Activated naive CD8-positive, alpha-beta T cell treated with anti-CD3 and anti-CD28 coated beads, Interleukin-2, amount 50 U/mL, for 24 hours (primary cell): ENCODE measurements at regions not wholly inside any gene's neighbourhood (a gene's known extent, or its start where the extent isn't known, plus 50 kb on each side); places are given as distances from the start of the nearest gene placed in this dataset.
A peak's percentile ranks its signal among the peaks of the same experiment; 100 is the strongest.

Experiments used
- ATAC-seq: fragments of 150-1000 bp; cut with Tn5 transposase; one replicate; pipeline ENCODE4 v1.10.0; 2021
- DNase-seq: peaks from one replicate; pipeline ENCODE4 v3.0.0; 2021
- H3K27ac Mint-ChIP-seq: one replicate; pipeline ENCODE4 v1.8.0; 2021; ENCODE audit warnings: mild to moderate bottlenecking, mixed read lengths
- H3K27me3 Mint-ChIP-seq: one replicate; pipeline ENCODE4 v1.8.0; 2021; ENCODE audit warnings: mixed read lengths
- H3K36me3 Mint-ChIP-seq: one replicate; pipeline ENCODE4 v1.8.0; 2021; ENCODE audit warnings: low read depth, mixed read lengths
- H3K4me1 Mint-ChIP-seq: one replicate; pipeline ENCODE4 v1.8.0; 2021; ENCODE audit warnings: mixed read lengths
- H3K4me3 Mint-ChIP-seq: one replicate; pipeline ENCODE4 v1.8.0; 2021; ENCODE audit warnings: mild to moderate bottlenecking, moderate library complexity, mixed read lengths
- H3K9me3 Mint-ChIP-seq: one replicate; pipeline ENCODE4 v1.8.0; 2021; ENCODE audit warnings: mixed read lengths

GRCh38 chr4:3343358-3343757, 50.5 kb downstream of the RGS12 start:
- Mint-ChIP-seq H3K27me3 (no peaks in the 10 kb centered on the region), H3K9me3 (no peaks in the 10 kb centered on the region), H3K4me3 (no peak overlapping the region), H3K4me1 (peaks cover 17% of the 10 kb centered on the region), H3K27ac (no peak overlapping the region), H3K36me3 (no peaks in the 10 kb centered on the region)
- no peak for DNase-seq
- ATAC-seq: no peak

GRCh38 chr4:3344104-3344503, 51.3 kb downstream of the RGS12 start:
- ATAC-seq: no peak
- Mint-ChIP-seq H3K4me3 (no peak overlapping the region), H3K9me3 (no peaks in the 10 kb centered on the region), H3K27me3 (no peaks in the 10 kb centered on the region), H3K27ac (no peak overlapping the region), H3K4me1 (peaks cover 17% of the 10 kb centered on the region), H3K36me3 (no peaks in the 10 kb centered on the region)
- DNase-seq: no peak

GRCh38 chr4:3344596-3344995, 51.8 kb downstream of the RGS12 start:
- DNase-seq (no peak), ATAC-seq (no peak)
- H3K4me3 Mint-ChIP-seq: no peak overlapping the region
- H3K9me3 Mint-ChIP-seq: no peaks in the 10 kb centered on the region
- H3K27ac Mint-ChIP-seq: no peak overlapping the region
- H3K27me3 Mint-ChIP-seq: no peaks in the 10 kb centered on the region
- H3K36me3 Mint-ChIP-seq: no peaks in the 10 kb centered on the region
- H3K4me1 Mint-ChIP-seq: peaks cover 17% of the 10 kb centered on the region

GRCh38 chr4:3345384-3345783, 52.6 kb downstream of the RGS12 start:
- no peak for ATAC-seq
- Mint-ChIP-seq H3K4me3 (no peak overlapping the region), H3K27me3 (no peaks in the 10 kb centered on the region), H3K36me3 (no peaks in the 10 kb centered on the region), H3K9me3 (no peaks in the 10 kb centered on the region), H3K27ac (no peak overlapping the region), H3K4me1 (peaks cover 17% of the 10 kb centered on the region)
- no peak for DNase-seq

DNA sequence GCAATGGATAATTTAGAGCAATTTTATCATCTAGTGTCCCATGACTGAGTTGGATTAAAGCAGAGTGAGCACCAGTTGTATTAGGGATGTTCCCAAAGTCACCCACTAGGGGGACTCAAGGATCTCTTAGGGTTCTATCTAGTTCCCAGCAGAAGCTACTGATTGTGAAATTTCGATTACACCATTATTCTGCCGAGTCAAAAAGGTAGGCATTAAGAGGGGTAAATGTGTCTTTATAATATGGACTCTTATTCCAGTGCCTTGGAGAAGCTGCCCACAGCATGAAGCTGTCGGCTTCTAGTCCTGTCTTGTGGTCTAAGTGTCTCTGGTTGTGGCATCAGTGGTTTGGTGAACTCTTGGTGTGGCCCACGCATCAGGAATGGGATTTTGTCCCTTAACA, 53.3 kb downstream of the RGS12 start:
- DNase-seq: peak; percentile 30
- Mint-ChIP-seq H3K9me3 (no peaks in the 10 kb centered on the region), H3K4me3 (no peak overlapping the region), H3K36me3 (no peaks in the 10 kb centered on the region), H3K27me3 (no peaks in the 10 kb centered on the region), H3K27ac (no peak overlapping the region), H3K4me1 (peaks cover 17% of the 10 kb centered on the region)
- ATAC-seq: peak; percentile 82

GRCh38 chr4:3347871-3348270, 55.0 kb downstream of the RGS12 start:
- Mint-ChIP-seq H3K4me1 (peaks cover 7% of the 10 kb centered on the region), H3K4me3 (no peak overlapping the region), H3K27ac (no peak overlapping the region), H3K9me3 (no peaks in the 10 kb centered on the region), H3K36me3 (no peaks in the 10 kb centered on the region), H3K27me3 (no peaks in the 10 kb centered on the region)
- DNase-seq (no peak), ATAC-seq (no peak)

GRCh38 chr4:3348621-3349020, 55.8 kb downstream of the RGS12 start:
- Mint-ChIP-seq H3K4me1 (peaks cover 7% of the 10 kb centered on the region), H3K9me3 (no peaks in the 10 kb centered on the region), H3K36me3 (no peaks in the 10 kb centered on the region), H3K27me3 (no peaks in the 10 kb centered on the region), H3K27ac (no peak overlapping the region), H3K4me3 (no peak overlapping the region)
- DNase-seq (no peak), ATAC-seq (no peak)

DNA sequence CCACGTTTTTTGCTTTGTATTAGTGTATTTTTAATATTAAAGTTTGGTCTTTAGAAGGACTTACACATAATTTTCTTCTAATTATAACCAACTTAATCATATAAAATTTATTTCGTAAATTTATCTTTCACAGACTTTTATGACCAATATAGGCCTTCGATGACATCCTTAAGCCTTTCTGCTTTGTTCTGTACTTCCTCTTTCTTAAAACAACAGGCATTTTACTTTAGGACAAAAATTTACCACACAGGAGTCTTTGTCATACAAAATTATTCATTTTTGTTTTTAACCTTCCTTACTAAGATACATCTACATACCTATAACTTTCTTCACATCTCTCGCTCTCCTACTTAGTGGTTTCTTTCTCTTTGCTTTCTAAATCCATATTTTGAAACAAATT, 56.3 kb downstream of the RGS12 start:
- H3K4me1 Mint-ChIP-seq: peaks cover 7% of the 10 kb centered on the region
- no peak for ATAC-seq
- H3K9me3 Mint-ChIP-seq: no peaks in the 10 kb centered on the region
- no peak for DNase-seq
- H3K4me3 Mint-ChIP-seq: no peak overlapping the region
- no peaks in the 10 kb centered on the region for H3K27me3 Mint-ChIP-seq
- H3K36me3 Mint-ChIP-seq: no peaks in the 10 kb centered on the region
- H3K27ac Mint-ChIP-seq: no peak overlapping the region

DNA sequence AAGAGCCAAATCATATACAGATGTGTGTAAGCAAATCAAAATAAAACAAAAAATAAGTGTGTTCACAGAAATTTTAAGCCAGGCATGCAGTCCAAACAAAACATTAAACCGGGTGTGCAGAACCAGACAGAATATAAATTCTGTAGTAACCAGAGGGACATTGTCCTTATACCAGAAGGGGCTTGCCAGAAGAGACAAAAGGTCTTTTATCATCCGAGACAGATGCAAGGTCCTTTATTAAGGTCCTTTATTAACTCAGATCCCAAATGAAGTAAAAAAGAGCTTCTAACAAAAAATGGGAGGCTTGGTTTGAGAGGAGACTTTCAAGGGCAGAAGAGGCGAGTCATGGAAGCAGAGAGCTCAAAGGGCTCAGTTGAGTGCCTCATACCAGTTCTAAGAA, 59.2 kb downstream of the RGS12 start:
- DNase-seq (no peak), ATAC-seq (no peak)
- H3K36me3 Mint-ChIP-seq: no peaks in the 10 kb centered on the region

DNA sequence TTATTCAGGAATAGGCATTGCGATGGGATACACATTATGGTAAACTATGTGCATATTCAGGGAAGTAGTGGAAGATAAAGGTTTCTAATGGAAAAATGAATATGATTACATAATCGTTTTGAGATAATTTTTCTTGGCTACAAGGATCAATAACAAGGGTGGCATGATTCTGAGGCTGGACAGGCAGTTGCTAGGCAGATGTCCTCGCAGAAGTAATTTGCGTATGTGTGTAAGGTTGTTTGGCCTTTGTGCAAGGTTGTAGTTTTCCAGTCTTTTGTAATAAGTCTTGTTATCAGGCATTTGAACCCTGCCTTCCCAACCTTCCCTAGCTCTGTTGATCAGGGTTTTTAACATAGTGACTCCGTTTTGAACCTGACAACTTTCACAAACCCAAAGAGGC, 59.7 kb downstream of the RGS12 start:
- DNase-seq (no peak), ATAC-seq (no peak)
- Mint-ChIP-seq H3K4me3 (no peak overlapping the region), H3K27ac (no peak overlapping the region), H3K27me3 (no peaks in the 10 kb centered on the region), H3K9me3 (no peaks in the 10 kb centered on the region), H3K36me3 (no peaks in the 10 kb centered on the region), H3K4me1 (peaks cover 2% of the 10 kb centered on the region)

More for the DNA sequence above, 59.2 kb downstream of the RGS12 start:
- H3K27ac Mint-ChIP-seq: no peak overlapping the region
- no peak overlapping the region for H3K4me3 Mint-ChIP-seq
- peaks cover 2% of the 10 kb centered on the region for H3K4me1 Mint-ChIP-seq
- H3K27me3 Mint-ChIP-seq: no peaks in the 10 kb centered on the region
- H3K9me3 Mint-ChIP-seq: no peaks in the 10 kb centered on the region

- ATAC-seq: no peak
- H3K9me3 Mint-ChIP-seq: no peaks in the 10 kb centered on the region
- H3K4me1 Mint-ChIP-seq: peaks cover 2% of the 10 kb centered on the region
- H3K4me3 Mint-ChIP-seq: no peak overlapping the region
- no peaks in the 10 kb centered on the region for H3K27me3 Mint-ChIP-seq
- no peak for DNase-seq
- no peak overlapping the region for H3K27ac Mint-ChIP-seq
- H3K36me3 Mint-ChIP-seq: no peaks in the 10 kb centered on the region
These were observed 60.2 kb downstream of the RGS12 start for GRCh38 chr4:3352941-3353594.

GRCh38 chr4:3353752-3354454, 61.1 kb downstream of the RGS12 start:
- ATAC-seq: no peak
- H3K4me3 Mint-ChIP-seq: no peak overlapping the region
- DNase-seq: no peak
- H3K36me3 Mint-ChIP-seq: no peaks in the 10 kb centered on the region
- no peaks in the 10 kb centered on the region for H3K27me3 Mint-ChIP-seq
- H3K9me3 Mint-ChIP-seq: no peaks in the 10 kb centered on the region
- H3K4me1 Mint-ChIP-seq: peaks cover 2% of the 10 kb centered on the region
- no peak overlapping the region for H3K27ac Mint-ChIP-seq

DNA sequence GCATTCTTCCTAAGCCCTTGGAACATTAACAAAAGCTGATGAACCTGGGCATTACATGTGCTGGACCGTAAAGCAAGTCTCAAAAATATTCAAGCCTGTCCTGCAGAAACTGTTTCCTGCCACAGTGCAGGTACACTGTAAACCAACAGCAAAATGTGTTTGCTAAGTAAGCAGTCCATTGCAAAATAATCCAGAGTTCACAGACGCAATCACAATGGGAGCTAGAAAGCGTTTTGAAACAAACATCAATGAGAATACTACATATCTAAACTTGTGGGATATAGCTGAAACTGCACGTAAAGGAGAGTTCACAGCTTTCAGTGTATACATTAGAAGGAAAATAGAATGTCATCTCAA, 61.6 kb downstream of the RGS12 start:
- H3K27me3 Mint-ChIP-seq: no peaks in the 10 kb centered on the region

GRCh38 chr4:3355266-3355748, 62.5 kb downstream of the RGS12 start:
- H3K4me3 Mint-ChIP-seq: no peak overlapping the region
- H3K36me3 Mint-ChIP-seq: no peaks in the 10 kb centered on the region
- H3K9me3 Mint-ChIP-seq: no peaks in the 10 kb centered on the region
- ATAC-seq: no peak
- no peaks in the 10 kb centered on the region for H3K27me3 Mint-ChIP-seq
- peaks cover 10% of the 10 kb centered on the region for H3K4me1 Mint-ChIP-seq
- no peak for DNase-seq
- no peak overlapping the region for H3K27ac Mint-ChIP-seq

More for the DNA sequence above, 61.6 kb downstream of the RGS12 start:
- H3K27ac Mint-ChIP-seq: no peak overlapping the region
- H3K36me3 Mint-ChIP-seq: no peaks in the 10 kb centered on the region
- H3K9me3 Mint-ChIP-seq: no peaks in the 10 kb centered on the region
- H3K4me1 Mint-ChIP-seq: peaks cover 4% of the 10 kb centered on the region
- no peak for ATAC-seq
- DNase-seq: no peak
- H3K4me3 Mint-ChIP-seq: no peak overlapping the region

DNA sequence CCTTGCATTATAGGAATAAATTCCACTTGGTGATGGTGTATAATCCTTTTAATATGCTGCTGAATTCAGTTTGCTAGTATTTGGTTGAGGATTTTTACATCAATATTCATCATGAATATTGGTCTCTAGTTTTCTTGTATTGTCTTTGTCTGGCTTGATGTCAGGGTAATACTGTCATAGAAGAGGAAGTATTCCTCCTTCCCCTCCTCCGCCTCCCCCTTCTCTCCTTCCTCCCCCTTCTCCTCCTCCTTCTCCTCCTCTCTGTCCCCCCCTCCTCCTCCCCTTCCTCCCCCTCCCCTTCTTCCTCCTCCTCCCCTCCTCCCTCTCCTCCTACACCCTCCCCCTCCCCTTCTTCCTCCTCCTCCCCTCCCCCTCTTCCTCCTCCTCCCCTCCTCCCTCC, 65.8 kb downstream of the RGS12 start:
- no peaks in the 10 kb centered on the region for H3K9me3 Mint-ChIP-seq

More for the DNA sequence above, 65.8 kb downstream of the RGS12 start:
- ATAC-seq (no peak), DNase-seq (no peak)
- Mint-ChIP-seq H3K4me1 (peaks cover 11% of the 10 kb centered on the region), H3K27me3 (no peaks in the 10 kb centered on the region), H3K36me3 (no peaks in the 10 kb centered on the region), H3K27ac (no peak overlapping the region), H3K4me3 (no peak overlapping the region)
